GM12878 (cell line): ENCODE measurements at regions not wholly inside any gene's neighbourhood (a gene's known extent, or its start where the extent isn't known, plus 50 kb on each side); places are given as distances from the start of the nearest gene placed in this dataset.

Experiments
- ATAC-seq: fragments of 200-7000 bp; cut with Tn5 transposase; 3 replicates; pipeline ENCODE4 v1.9.1; 2020; ENCODE audit warnings: mild to moderate bottlenecking, moderate library complexity
- BruUV-seq: library from RNA; stranded (reverse); fragments of 400-500 nt; replicated peaks from 2 replicates; lab custom pipeline; 2021; lab: Mats Ljungman, UMichigan
- CTCF ChIA-PET: fragments of 300-600 bp; sonication (Branson Sonifier 250); formaldehyde crosslinking; extraction: SDS; loops from one replicate; lab custom pipeline; 2021; ENCODE audit warnings: inconsistent platforms; lab: Yijun Ruan, JAX
- POLR2A ChIA-PET: fragments of 350-600 bp; formaldehyde crosslinking; extraction: SDS; loops from one replicate; lab custom pipeline; 2021; ENCODE audit warnings: inconsistent platforms; lab: Charles Lee
- RAD21 ChIA-PET: fragments of 300-600 bp; sonication (Branson Sonifier 250); formaldehyde crosslinking; loops from one replicate; lab custom pipeline; 2023; ENCODE audit warnings: antibody characterized with exemption; ENCODE audit not compliant: unreplicated experiment; lab: Charles Lee
- SMC1A ChIA-PET: fragments of 300-600 bp; sonication (Branson Sonifier 250); formaldehyde crosslinking; loops from one replicate; lab custom pipeline; 2023; ENCODE audit not compliant: unreplicated experiment, uncharacterized antibody; lab: Charles Lee
- DNase-seq: peaks from one replicate; pipeline ENCODE4 v3.0.0-alpha.2; 2011; ENCODE audit warnings: low read depth, low spot score
- FAIRE-seq: peaks from 3 replicates; lab custom pipeline; 2011; peaks lifted over from hg19 to GRCh38; lab: Jason Lieb, UNC
- H2AFZ ChIP-seq: 2 replicates; pipeline ENCODE4 v1.6.0; 2011; ENCODE audit warnings: low read depth, low read length, control low read depth; ENCODE audit not compliant: control insufficient read depth
- H3K27ac ChIP-seq: 2 replicates; pipeline ENCODE4 v1.5.1; 2011; ENCODE audit warnings: control low read depth; ENCODE audit not compliant: control insufficient read depth, insufficient read depth
- H3K27me3 ChIP-seq, 2 experiments: replicated peaks in 1 of 2; 2 replicates each; pipeline versions ENCODE4 v1.6.0 to v1.6.1; 2011; ENCODE audit warnings: low read length in 1 of 2; ENCODE audit not compliant: control insufficient read depth in 2 of 2, insufficient read depth in 2 of 2
- H3K36me3 ChIP-seq, 2 experiments: 2 replicates each; pipeline ENCODE4 v1.5.1; 2011; ENCODE audit warnings: low read length in 1 of 2; ENCODE audit not compliant: control insufficient read depth in 2 of 2, insufficient read depth in 2 of 2
- H3K4me1 ChIP-seq: 2 replicates; pipeline ENCODE4 v1.6.1; 2011; ENCODE audit warnings: mild to moderate bottlenecking, low read length, moderate library complexity, mixed read lengths; ENCODE audit not compliant: control insufficient read depth, insufficient read depth
- H3K4me2 ChIP-seq: 2 replicates; pipeline ENCODE4 v1.6.0; 2011; ENCODE audit warnings: control low read depth; ENCODE audit not compliant: control insufficient read depth, insufficient read depth
- H3K4me3 ChIP-seq: fragments of 200-600 bp; sonication (generic); 2 replicates; pipeline ENCODE4 v1.5.1; 2016
- H3K79me2 ChIP-seq: 2 replicates; pipeline ENCODE4 v1.6.0; 2011; ENCODE audit warnings: low read length; ENCODE audit not compliant: control insufficient read depth, insufficient read depth
- H3K9ac ChIP-seq: 2 replicates; pipeline ENCODE4 v1.8.0; 2011; ENCODE audit warnings: low read length, control low read depth, mixed read lengths; ENCODE audit not compliant: control insufficient read depth, insufficient read depth
- H3K9me3 ChIP-seq: replicated peaks from 3 replicates; pipeline ENCODE4 v1.5.1; 2011; ENCODE audit warnings: mild to moderate bottlenecking, low read length; ENCODE audit not compliant: control insufficient read depth, insufficient read depth
- H4K20me1 ChIP-seq: 2 replicates; pipeline ENCODE4 v1.6.0; 2011; ENCODE audit not compliant: control insufficient read depth, insufficient read depth
- BMI1 ChIP-seq: fragments of 450-650 bp; IDR thresholded peaks from 2 replicates; pipeline ENCODE4 v1.6.1; 2016; ENCODE audit warnings: mild to moderate bottlenecking, moderate library complexity, borderline replicate concordance
- EZH2 ChIP-seq: IDR thresholded peaks from 2 replicates; pipeline ENCODE4 v1.6.1; 2012; ENCODE audit warnings: low read depth, mild to moderate bottlenecking, control low read depth, inconsistent platforms, low read length, borderline replicate concordance; ENCODE audit not compliant: control insufficient read depth
- KLF5 ChIP-seq: fragments of 450-650 bp; IDR thresholded peaks from 2 replicates; pipeline ENCODE4 v1.6.1; 2014; ENCODE audit warnings: mild to moderate bottlenecking; ENCODE audit not compliant: partially characterized antibody
- MTA3 ChIP-seq: IDR thresholded peaks from 2 replicates; pipeline ENCODE4 v1.6.1; 2012; ENCODE audit warnings: low read length, inconsistent platforms, borderline replicate concordance
- NBN ChIP-seq: fragments of 450-650 bp; IDR thresholded peaks from 2 replicates; pipeline ENCODE4 v1.6.1; 2016
- NKRF ChIP-seq: fragments of 450-650 bp; conservative IDR thresholded peaks from 2 replicates; pipeline ENCODE4 v1.6.1; 2017; ENCODE audit warnings: mild to moderate bottlenecking, moderate library complexity
- SMAD5 ChIP-seq: IDR thresholded peaks from 2 replicates; pipeline ENCODE4 v1.6.1; 2016; ENCODE audit warnings: antibody characterized with exemption, low read depth
- SMARCA5 ChIP-seq: fragments of 450-650 bp; IDR thresholded peaks from 2 replicates; pipeline ENCODE4 v1.6.1; 2017; ENCODE audit warnings: mild to moderate bottlenecking
- SMC3 ChIP-seq: IDR thresholded peaks from 2 replicates; pipeline ENCODE4 v1.6.1; 2011; ENCODE audit warnings: low read length, improper control_type of control experiment, borderline replicate concordance
- SP1 ChIP-seq: IDR thresholded peaks from one replicate; pipeline ENCODE4 v1.6.1; 2011; ENCODE audit warnings: low read depth, low read length
- whole genome bisulfite sequencing: methylation state at CpG from one replicate; pipeline ENCODE4 v1.1.6; 2016; ENCODE audit warnings: low lambda C conversion rate; ENCODE audit not compliant: insufficient replicate concordance, insufficient coverage; ENCODE audit errors: missing lambda C conversion rate; 5-methylcytosine and 5-hydroxymethylcytosine counted together
- in situ Hi-C: fragments of 300-500 bp; cut with MboI; formaldehyde crosslinking; loops from 9 replicates; pipeline ENCODE4 v1.14.3; 2018; ENCODE audit warnings: mixed read lengths
- intact Hi-C: fragments of 100-400 bp; cut with micrococcal nuclease; formaldehyde crosslinking; loops from one replicate; pipeline ENCODE4 v1.14.2; 2022; ENCODE audit not compliant: unreplicated experiment

GRCh38 chr10:70990681-70991080 is 102.3 kb upstream of the PCBD1 start:
- intact Hi-C loops: no loop called here
- no peaks in the 10 kb centered on the region for H3K27me3 ChIP-seq
- H2AFZ ChIP-seq: no peak overlapping the region
- no peak overlapping the region for H3K27ac ChIP-seq
- no peaks in the 10 kb centered on the region for H3K9me3 ChIP-seq
- DNase-seq (no peak), ATAC-seq (peak; percentile 39), FAIRE-seq (no peak)
- no peaks in the 10 kb centered on the region for H3K79me2 ChIP-seq
- H3K4me2 ChIP-seq: no peak overlapping the region
- no peak overlapping the region for H3K4me3 ChIP-seq
- WGBS: 40% methylated on average over 6 of the region's 6 CpGs
- no peak overlapping the region for H3K9ac ChIP-seq
- in situ Hi-C loops: no loop called here
- ChIA-PET RAD21 (interaction anchor here (1.3 to 1.5 kb wide), 2 partner anchors 8 to 65 kb away, joined by 4 read pairs; no protein-coding TSS in a partner anchor), CTCF (interaction anchor here (0.6 to 3.3 kb wide), 4 partner anchors 11 to 65 kb away, joined by 3 to 19 read pairs (median 5); no protein-coding TSS in a partner anchor), POLR2A (no interaction called here), SMC1A (interaction anchor here (0.6 to 3.5 kb wide), 4 partner anchors 8 to 67 kb away, joined by 3 to 14 read pairs (median 6); no protein-coding TSS in a partner anchor)
- no TSS peak for BruUV-seq
- no peak for TF ChIP-seq BMI1
- TF ChIP-seq SMARCA5: no peak
- TF ChIP-seq KLF5: no peak
- no peak for TF ChIP-seq NBN
- TF ChIP-seq SMAD5: no peak
- TF ChIP-seq NKRF: no peak
- no peak for TF ChIP-seq MTA3
- no peak for TF ChIP-seq SMC3
- TF ChIP-seq SP1: no peak
- no peak for TF ChIP-seq EZH2
- H3K4me1 ChIP-seq: no peaks in the 10 kb centered on the region
- no peaks in the 10 kb centered on the region for H3K36me3 ChIP-seq
- H4K20me1 ChIP-seq: no peaks in the 10 kb centered on the region
